GM20431 (cell line): ENCODE measurements at regions not wholly inside any gene's neighbourhood (a gene's known extent, or its start where the extent isn't known, plus 50 kb on each side); places are given as distances from the start of the nearest gene placed in this dataset.

Experiments
- in situ Hi-C: fragments of 300-500 bp; cut with MseI, MboI; formaldehyde crosslinking; loops from one replicate; pipeline ENCODE4 v1.15.0; 2020; ENCODE audit warnings: low sequenced_read_pairs; ENCODE audit not compliant: unreplicated experiment

GRCh38 chr22:48740086-48740730 lies 1087.5 kb downstream of the BRD1 start:
- in situ Hi-C loops, result no loop called here

GRCh38 chr22:48739348-48740085 lies 1088.2 kb downstream of the BRD1 start:
- in situ Hi-C loops, result no loop called here

GRCh38 chr22:48738204-48738980 lies 1089.3 kb downstream of the BRD1 start:
- in situ Hi-C loops, result no loop called here

GRCh38 chr22:48737461-48738203 lies 1090.0 kb downstream of the BRD1 start:
- in situ Hi-C loops, result no loop called here

DNA sequence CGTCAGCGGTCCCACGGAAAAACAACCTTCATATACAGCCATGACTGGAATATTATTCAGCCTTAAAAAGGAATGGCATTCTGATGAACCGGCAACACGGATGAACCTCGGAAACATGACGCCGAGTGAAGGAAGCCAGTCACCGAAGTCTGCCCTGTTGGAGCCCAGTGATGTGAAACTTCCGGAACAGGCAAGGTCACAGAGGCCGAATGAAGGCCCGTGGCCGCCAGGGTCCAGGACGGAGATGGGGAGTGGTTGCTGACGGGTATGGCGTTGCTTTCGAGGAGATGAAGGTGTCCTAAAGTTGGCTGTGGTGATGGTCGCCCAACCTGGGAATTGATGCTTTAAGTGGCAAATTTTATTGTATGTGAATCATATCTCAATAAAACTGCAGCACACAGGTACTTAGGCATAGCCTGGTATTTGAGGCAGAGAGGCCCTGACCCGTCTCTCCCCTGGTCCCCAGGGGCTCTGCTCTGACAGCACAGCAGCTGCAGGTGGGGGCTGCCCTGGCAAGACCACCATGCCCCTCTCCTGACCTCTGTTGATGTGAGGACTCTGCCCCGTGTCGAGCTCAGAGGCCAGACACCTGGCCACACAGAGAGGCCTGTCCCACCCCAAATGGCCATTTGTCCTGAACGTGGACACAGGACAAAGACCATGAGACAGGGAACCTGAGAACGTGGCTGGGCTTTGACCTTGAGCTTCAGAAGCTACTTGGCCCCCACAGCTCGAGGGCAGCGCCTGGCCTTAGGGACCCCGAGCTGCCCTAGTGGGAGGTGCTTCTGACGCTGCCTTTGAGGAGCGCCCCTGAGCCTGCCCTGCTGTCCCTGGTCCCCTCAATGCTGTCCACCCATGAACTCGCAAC lies 1090.8 kb downstream of the BRD1 start:
- in situ Hi-C loops, result no loop called here

GRCh38 chr22:48734961-48735360 lies 1092.7 kb downstream of the BRD1 start:
- in situ Hi-C loops, result no loop called here

GRCh38 chr22:48734359-48734758 lies 1093.3 kb downstream of the BRD1 start:
- in situ Hi-C loops, result no loop called here

- in situ Hi-C loops, result no loop called here
These were observed 1098.0 kb downstream of the BRD1 start for GRCh38 chr22:48729499-48730171.

DNA sequence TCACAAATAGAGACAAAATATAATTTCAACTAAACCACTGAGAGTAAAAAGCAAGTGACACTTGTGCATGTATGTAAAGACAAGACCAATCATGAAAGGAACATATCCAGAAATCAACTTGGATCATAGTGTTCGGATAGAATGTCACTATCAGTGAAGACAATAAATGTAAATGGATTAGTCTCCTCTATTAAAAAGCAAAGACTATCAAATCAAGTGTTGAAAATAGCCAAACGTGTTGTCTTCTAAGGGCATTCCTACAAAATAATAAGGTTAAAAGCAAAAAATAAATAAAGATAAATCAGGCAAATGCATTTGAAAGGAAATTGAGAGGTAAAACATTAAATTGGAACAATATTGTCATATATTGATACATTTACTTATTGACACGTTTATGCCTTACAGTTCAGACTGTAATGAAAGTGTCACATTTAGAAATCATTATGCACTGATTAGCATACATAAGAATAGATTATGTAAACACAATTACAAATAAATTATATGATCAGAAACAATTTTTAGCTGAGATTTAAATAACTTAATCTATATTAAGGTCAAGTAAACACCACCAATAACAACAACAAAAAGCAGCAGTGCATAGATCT lies 1100.1 kb downstream of the BRD1 start:
- in situ Hi-C loops, result no loop called here

GRCh38 chr22:48724899-48725298 lies 1102.8 kb downstream of the BRD1 start:
- in situ Hi-C loops, result no loop called here

DNA sequence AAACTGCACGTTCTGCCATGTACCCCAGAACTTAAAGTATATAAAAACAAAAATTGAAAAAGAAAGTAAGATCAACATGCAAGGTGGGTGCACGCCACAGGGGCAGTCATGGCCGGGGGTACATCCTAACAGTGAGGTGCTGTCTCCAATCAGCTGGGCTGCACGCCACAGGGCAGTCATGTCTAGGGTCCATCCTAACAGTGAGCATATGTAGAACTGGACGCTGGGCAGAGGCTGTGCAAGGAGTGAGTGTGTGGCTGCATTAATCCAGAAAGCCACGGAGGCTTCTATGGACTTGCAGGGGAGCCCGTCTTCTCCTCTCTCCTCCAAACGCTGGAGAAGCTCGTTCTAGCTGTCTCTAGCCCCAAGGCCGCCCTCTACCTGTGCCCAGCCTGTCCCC lies 1105.0 kb downstream of the BRD1 start:
- in situ Hi-C loops, result no loop called here

DNA sequence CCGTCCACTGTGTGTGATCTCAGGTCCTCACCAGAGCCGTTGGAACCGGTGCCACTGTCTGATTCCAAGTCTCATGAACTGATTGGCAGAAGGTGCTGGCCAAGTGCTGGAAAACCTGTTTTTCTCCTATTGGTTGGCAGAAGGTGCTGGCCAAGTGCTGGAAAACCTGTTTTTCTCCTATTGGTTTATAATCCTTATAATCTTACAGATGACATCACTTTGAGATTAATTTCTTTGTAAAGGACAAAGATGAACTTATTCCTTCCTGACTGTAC lies 1106.3 kb downstream of the BRD1 start:
- in situ Hi-C loops, result no loop called here

DNA sequence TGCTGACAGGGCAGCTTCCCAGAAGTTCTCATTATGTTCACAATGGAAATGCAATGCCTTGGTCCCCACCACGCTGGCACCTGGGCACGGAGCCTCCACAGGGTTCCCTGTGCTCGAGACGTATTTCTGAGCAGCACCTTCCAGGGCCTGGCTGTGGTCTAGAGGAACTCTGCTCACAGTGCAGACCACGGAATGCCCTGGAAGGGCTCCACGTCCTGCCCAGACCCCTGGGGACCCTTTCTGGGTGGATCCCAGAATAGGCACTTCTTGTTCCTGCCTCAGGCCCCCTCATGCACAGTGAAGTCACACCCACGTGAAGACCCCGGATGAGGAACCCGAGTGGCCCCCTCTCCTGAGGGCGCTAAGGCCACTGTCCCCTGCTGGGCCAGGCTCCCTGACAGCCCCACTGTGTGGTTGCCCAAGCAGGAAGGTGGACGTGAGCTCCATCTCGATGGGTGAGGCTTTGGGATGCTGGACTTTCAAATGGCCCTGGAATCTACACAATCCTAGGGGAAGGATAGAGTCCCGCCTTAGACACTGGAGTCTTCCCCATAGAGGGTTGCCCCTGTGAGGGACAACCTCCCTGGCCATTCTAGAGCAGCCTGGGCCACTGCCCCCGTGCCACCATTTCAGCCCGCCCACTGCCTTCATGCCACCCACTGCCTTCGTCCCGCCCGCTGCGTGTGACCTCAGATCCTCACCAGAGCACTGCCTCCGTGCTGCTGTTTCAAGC lies 1106.8 kb downstream of the BRD1 start:
- in situ Hi-C loops, result no loop called here

DNA sequence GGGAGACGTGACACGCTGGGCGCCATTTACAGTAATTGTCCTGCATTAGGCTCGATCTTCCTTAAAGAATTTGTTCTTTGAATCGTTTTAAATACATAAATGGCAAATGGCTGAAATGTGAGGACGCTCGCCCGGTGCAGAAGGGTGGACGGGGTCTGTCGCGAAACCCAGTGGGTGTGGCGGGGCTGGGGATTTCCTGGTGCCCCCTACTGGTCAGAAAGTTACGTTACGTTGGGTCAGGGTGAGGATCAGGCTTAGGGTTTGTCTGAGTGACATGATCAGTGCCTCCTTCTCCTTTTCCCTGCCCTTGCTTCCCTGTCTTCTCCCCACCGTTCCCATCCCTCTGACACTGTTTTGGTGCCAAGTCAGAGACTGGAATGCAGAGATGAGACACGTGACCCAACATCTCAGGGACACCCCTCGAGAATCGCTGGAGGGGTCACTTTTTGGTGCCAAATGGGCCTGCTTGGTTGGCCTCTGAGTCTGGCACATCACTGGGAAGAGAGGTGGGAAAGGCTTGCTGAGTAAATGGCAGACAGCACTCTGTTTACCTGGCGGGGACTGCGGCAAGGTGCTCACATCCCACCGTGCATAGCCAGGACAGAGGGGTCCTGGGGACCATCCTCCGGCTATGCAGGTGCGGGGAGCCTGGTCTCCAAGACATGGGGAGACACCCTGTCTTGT lies 1107.6 kb downstream of the BRD1 start:
- in situ Hi-C loops, result no loop called here

DNA sequence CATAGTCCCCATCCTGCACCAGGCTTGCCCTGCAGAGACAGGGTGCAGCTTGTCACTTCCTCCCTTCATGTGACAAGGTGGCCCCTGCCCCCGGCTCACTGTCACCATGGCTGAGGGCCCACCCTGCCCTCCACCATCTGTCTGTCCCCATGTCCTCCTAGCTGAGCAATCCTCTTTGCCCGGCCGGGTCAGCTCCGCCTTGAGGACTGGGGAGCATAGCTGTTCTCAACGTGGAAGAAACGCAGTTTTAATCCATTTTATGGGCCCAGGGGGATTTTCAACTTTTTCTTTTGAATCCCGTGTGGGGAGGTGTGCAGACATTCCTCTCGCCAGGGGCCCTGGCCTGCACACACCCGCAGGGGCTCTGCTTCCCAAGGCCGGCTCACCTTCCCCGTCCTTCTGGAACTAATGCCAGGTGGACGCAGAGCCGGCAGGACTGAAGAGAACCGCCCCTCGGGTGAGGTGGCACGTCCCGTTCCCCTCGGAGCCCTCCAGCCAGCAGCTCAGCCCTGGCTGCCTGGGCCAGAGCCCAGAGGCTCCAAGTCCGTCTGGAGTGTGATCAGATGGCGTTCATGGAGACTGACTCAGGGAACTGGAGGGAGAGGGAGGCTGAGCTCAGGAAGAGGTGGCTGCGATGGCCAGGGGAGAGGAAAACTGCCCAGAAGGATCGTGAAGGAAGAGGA lies 1108.7 kb downstream of the BRD1 start:
- in situ Hi-C loops, result no loop called here

DNA sequence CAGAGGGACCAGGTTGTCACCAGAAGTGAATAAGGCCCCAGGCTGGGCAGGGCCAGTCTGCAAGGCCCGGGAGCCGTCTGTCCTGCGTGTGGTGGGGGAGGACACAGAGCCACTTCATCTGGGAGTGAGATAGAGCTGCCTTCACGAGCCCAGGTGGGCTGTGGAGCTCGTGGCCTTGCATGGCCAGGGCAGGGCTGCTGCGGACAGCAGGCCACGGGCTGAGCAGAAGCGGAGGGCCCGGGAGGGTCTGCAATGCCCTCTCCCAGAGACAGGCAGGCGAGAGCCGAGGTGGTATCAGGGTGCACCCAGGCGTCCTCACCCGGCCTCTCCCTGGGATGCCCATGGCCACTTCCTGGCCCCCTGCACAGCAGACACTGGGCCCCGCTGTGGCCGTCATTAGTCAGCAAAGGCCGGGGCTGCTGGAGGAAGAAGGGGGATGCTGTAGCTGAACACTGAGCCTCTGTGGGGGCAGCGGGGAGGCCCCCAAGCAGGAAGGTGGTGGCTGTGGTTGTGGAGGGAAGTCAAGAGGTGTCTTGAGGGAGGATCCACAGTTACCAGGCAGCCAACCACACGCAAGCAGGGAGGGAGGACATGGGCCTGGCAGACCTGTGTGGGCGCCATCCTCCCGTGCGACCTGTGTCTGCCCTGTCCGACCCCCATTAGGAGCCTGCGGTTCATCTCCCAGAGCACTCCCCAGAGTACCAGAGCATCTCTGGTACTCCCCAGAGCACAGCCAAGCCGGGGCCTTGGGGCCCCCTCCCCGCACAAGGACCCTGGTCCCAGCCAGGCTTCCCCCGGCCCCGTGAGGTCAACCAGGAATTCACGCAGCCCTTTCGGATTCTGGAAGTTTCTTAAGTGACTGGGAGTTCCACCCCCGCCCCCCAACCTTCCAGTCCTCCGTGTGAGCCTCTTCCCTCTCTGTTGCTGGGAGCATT lies 1109.5 kb downstream of the BRD1 start:
- in situ Hi-C loops, result no loop called here
